GM12878 (cell line): ENCODE measurements at regions not wholly inside any gene's neighbourhood (a gene's known extent, or its start where the extent isn't known, plus 50 kb on each side); places are given as distances from the start of the nearest gene placed in this dataset.

ENCODE experiments used
- ATAC-seq: fragments of 200-7000 bp; cut with Tn5 transposase; 3 replicates; pipeline ENCODE4 v1.9.1; 2020; ENCODE audit warnings: mild to moderate bottlenecking, moderate library complexity
- BruUV-seq: library from RNA; stranded (reverse); fragments of 400-500 nt; replicated peaks from 2 replicates; lab custom pipeline; 2021; lab: Mats Ljungman, UMichigan
- CTCF ChIA-PET: fragments of 300-600 bp; sonication (Branson Sonifier 250); formaldehyde crosslinking; extraction: SDS; loops from one replicate; lab custom pipeline; 2021; ENCODE audit warnings: inconsistent platforms; lab: Yijun Ruan, JAX
- POLR2A ChIA-PET: fragments of 350-600 bp; formaldehyde crosslinking; extraction: SDS; loops from one replicate; lab custom pipeline; 2021; ENCODE audit warnings: inconsistent platforms; lab: Charles Lee
- RAD21 ChIA-PET: fragments of 300-600 bp; sonication (Branson Sonifier 250); formaldehyde crosslinking; loops from one replicate; lab custom pipeline; 2023; ENCODE audit warnings: antibody characterized with exemption; ENCODE audit not compliant: unreplicated experiment; lab: Charles Lee
- SMC1A ChIA-PET: fragments of 300-600 bp; sonication (Branson Sonifier 250); formaldehyde crosslinking; loops from one replicate; lab custom pipeline; 2023; ENCODE audit not compliant: unreplicated experiment, uncharacterized antibody; lab: Charles Lee
- DNase-seq: peaks from one replicate; pipeline ENCODE4 v3.0.0-alpha.2; 2011; ENCODE audit warnings: low read depth, low spot score
- FAIRE-seq: peaks from 3 replicates; lab custom pipeline; 2011; peaks lifted over from hg19 to GRCh38; lab: Jason Lieb, UNC
- H2AFZ ChIP-seq: 2 replicates; pipeline ENCODE4 v1.6.0; 2011; ENCODE audit warnings: low read depth, low read length, control low read depth; ENCODE audit not compliant: control insufficient read depth
- H3K27ac ChIP-seq: 2 replicates; pipeline ENCODE4 v1.5.1; 2011; ENCODE audit warnings: control low read depth; ENCODE audit not compliant: control insufficient read depth, insufficient read depth
- H3K27me3 ChIP-seq, 2 experiments: replicated peaks in 1 of 2; 2 replicates each; pipeline versions ENCODE4 v1.6.0 to v1.6.1; 2011; ENCODE audit warnings: low read length in 1 of 2; ENCODE audit not compliant: control insufficient read depth in 2 of 2, insufficient read depth in 2 of 2
- H3K36me3 ChIP-seq, 2 experiments: 2 replicates each; pipeline ENCODE4 v1.5.1; 2011; ENCODE audit warnings: low read length in 1 of 2; ENCODE audit not compliant: control insufficient read depth in 2 of 2, insufficient read depth in 2 of 2
- H3K4me1 ChIP-seq: 2 replicates; pipeline ENCODE4 v1.6.1; 2011; ENCODE audit warnings: mild to moderate bottlenecking, low read length, moderate library complexity, mixed read lengths; ENCODE audit not compliant: control insufficient read depth, insufficient read depth
- H3K4me2 ChIP-seq: 2 replicates; pipeline ENCODE4 v1.6.0; 2011; ENCODE audit warnings: control low read depth; ENCODE audit not compliant: control insufficient read depth, insufficient read depth
- H3K4me3 ChIP-seq: fragments of 200-600 bp; sonication (generic); 2 replicates; pipeline ENCODE4 v1.5.1; 2016
- H3K79me2 ChIP-seq: 2 replicates; pipeline ENCODE4 v1.6.0; 2011; ENCODE audit warnings: low read length; ENCODE audit not compliant: control insufficient read depth, insufficient read depth
- H3K9ac ChIP-seq: 2 replicates; pipeline ENCODE4 v1.8.0; 2011; ENCODE audit warnings: low read length, control low read depth, mixed read lengths; ENCODE audit not compliant: control insufficient read depth, insufficient read depth
- H3K9me3 ChIP-seq: replicated peaks from 3 replicates; pipeline ENCODE4 v1.5.1; 2011; ENCODE audit warnings: mild to moderate bottlenecking, low read length; ENCODE audit not compliant: control insufficient read depth, insufficient read depth
- H4K20me1 ChIP-seq: 2 replicates; pipeline ENCODE4 v1.6.0; 2011; ENCODE audit not compliant: control insufficient read depth, insufficient read depth
- BACH1 ChIP-seq: fragments of 450-650 bp; IDR thresholded peaks from 2 replicates; pipeline ENCODE4 v1.6.1; 2017; ENCODE audit warnings: mild to moderate bottlenecking, borderline replicate concordance
- BCL11A ChIP-seq: IDR thresholded peaks from 2 replicates; pipeline ENCODE4 v1.6.1; 2011; ENCODE audit warnings: low read depth, low read length
- BHLHE40 ChIP-seq, 2 experiments: fragments of 450-650 bp in 1 of 2; IDR thresholded peaks; 2 replicates each; pipeline ENCODE4 v1.6.1; 2011 to 2017; ENCODE audit warnings: low read depth in 2 of 2, borderline replicate concordance in 1 of 2, improper control_type of control experiment in 1 of 2, low read length in 1 of 2, mild to moderate bottlenecking in 1 of 2
- IKZF2 ChIP-seq, 2 experiments: fragments of 450-650 bp; IDR thresholded peaks; 2 replicates each; pipeline ENCODE4 v1.6.1; 2017; ENCODE audit warnings: mild to moderate bottlenecking in 2 of 2, moderate library complexity in 2 of 2
- MEF2B ChIP-seq: fragments of 450-650 bp; IDR thresholded peaks from 2 replicates; pipeline ENCODE4 v1.6.1; 2018; ENCODE audit warnings: mild to moderate bottlenecking, moderate library complexity; ENCODE audit not compliant: partially characterized antibody, poor library complexity, severe bottlenecking
- MYC ChIP-seq: IDR thresholded peaks from 2 replicates; pipeline ENCODE4 v1.6.1; 2011; ENCODE audit warnings: mild to moderate bottlenecking, low read length, moderate library complexity, inconsistent platforms; ENCODE audit not compliant: insufficient read depth, insufficient replicate concordance, insufficient read length, severe bottlenecking
- NR2F1 ChIP-seq: fragments of 450-650 bp; conservative IDR thresholded peaks from 2 replicates; pipeline ENCODE4 v1.6.1; 2017; ENCODE audit warnings: mild to moderate bottlenecking
- POLR2AphosphoS5 ChIP-seq: IDR thresholded peaks from 2 replicates; pipeline ENCODE4 v1.6.1; 2011; ENCODE audit warnings: mild to moderate bottlenecking, low read length, inconsistent platforms
- SUPT20H ChIP-seq: IDR thresholded peaks from 2 replicates; pipeline ENCODE4 v1.6.1; 2011; ENCODE audit warnings: low read depth, mild to moderate bottlenecking, low read length, moderate library complexity, borderline replicate concordance; ENCODE audit not compliant: control insufficient read depth
- YBX1 ChIP-seq: fragments of 450-650 bp; IDR thresholded peaks from 2 replicates; pipeline ENCODE4 v1.6.1; 2016; ENCODE audit warnings: antibody characterized with exemption
- ZNF24 ChIP-seq: fragments of 450-650 bp; IDR thresholded peaks from 2 replicates; pipeline ENCODE4 v1.6.1; 2017; ENCODE audit warnings: antibody characterized with exemption, mild to moderate bottlenecking
- WGBS: methylation state at CpG from one replicate; pipeline ENCODE4 v1.1.6; 2016; ENCODE audit warnings: low lambda C conversion rate; ENCODE audit not compliant: insufficient replicate concordance, insufficient coverage; ENCODE audit errors: missing lambda C conversion rate; 5-methylcytosine and 5-hydroxymethylcytosine counted together
- in situ Hi-C: fragments of 300-500 bp; cut with MboI; formaldehyde crosslinking; loops from 9 replicates; pipeline ENCODE4 v1.14.3; 2018; ENCODE audit warnings: mixed read lengths
- intact Hi-C: fragments of 100-400 bp; cut with micrococcal nuclease; formaldehyde crosslinking; loops from one replicate; pipeline ENCODE4 v1.14.2; 2022; ENCODE audit not compliant: unreplicated experiment
- TF ChIP-seq, protein P1 (sequence below): IDR thresholded peaks from 2 replicates; pipeline ENCODE4 v1.6.1; 2012; ENCODE audit warnings: low read length, inconsistent platforms
- TF ChIP-seq, protein P2 (sequence below): fragments of 450-650 bp; IDR thresholded peaks from 2 replicates; pipeline ENCODE4 v1.6.1; 2014; ENCODE audit warnings: mild to moderate bottlenecking
- TF ChIP-seq, protein P3 (sequence below): fragments of 450-650 bp; formaldehyde crosslinking; IDR thresholded peaks from 2 replicates; pipeline ENCODE4 v1.4.0; 2020; ENCODE audit warnings: mild to moderate bottlenecking, moderate library complexity

DNA sequence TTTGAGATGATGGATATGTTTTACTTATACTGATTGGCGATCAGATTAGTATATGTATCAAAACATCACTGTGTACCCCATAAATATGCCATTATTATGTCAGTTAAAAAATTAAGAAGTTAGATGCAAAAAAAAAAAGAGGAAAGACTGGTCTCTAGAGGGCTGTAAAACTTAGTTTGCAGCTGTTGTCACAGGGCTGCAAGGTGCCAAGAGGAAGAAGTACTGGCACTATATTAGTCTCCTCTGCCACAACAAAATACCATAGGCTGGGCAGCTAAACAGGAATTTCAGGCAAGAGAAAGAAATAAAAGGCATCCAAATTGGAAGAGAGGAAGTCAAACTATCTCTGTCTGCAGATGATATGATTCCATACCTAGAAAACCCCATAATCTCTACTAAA is 177.8 kb upstream of the PLPP4 start:
- TF ChIP-seq, protein P1, sequence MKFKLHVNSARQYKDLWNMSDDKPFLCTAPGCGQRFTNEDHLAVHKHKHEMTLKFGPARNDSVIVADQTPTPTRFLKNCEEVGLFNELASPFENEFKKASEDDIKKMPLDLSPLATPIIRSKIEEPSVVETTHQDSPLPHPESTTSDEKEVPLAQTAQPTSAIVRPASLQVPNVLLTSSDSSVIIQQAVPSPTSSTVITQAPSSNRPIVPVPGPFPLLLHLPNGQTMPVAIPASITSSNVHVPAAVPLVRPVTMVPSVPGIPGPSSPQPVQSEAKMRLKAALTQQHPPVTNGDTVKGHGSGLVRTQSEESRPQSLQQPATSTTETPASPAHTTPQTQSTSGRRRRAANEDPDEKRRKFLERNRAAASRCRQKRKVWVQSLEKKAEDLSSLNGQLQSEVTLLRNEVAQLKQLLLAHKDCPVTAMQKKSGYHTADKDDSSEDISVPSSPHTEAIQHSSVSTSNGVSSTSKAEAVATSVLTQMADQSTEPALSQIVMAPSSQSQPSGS, result no peak
- TF ChIP-seq, protein P2, sequence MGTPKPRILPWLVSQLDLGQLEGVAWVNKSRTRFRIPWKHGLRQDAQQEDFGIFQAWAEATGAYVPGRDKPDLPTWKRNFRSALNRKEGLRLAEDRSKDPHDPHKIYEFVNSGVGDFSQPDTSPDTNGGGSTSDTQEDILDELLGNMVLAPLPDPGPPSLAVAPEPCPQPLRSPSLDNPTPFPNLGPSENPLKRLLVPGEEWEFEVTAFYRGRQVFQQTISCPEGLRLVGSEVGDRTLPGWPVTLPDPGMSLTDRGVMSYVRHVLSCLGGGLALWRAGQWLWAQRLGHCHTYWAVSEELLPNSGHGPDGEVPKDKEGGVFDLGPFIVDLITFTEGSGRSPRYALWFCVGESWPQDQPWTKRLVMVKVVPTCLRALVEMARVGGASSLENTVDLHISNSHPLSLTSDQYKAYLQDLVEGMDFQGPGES, result no peak
- TF ChIP-seq MYC, result no peak
- no peak for TF ChIP-seq BHLHE40 (IDR thresholded peaks at IDR 0.05; ENCODE audit: borderline replicate concordance in 1 of 2, low read depth in 2 of 2, low read length in 1 of 2)
- no peak for TF ChIP-seq BACH1
- no peak for TF ChIP-seq IKZF2 (IDR thresholded peaks at IDR 0.05)
- TF ChIP-seq BCL11A, result no peak
- no peak for TF ChIP-seq YBX1
- no peak for TF ChIP-seq MEF2B
- no peak for TF ChIP-seq POLR2AphosphoS5
- no peak for TF ChIP-seq ZNF24
- no peak for TF ChIP-seq SUPT20H
- TF ChIP-seq, protein P3, sequence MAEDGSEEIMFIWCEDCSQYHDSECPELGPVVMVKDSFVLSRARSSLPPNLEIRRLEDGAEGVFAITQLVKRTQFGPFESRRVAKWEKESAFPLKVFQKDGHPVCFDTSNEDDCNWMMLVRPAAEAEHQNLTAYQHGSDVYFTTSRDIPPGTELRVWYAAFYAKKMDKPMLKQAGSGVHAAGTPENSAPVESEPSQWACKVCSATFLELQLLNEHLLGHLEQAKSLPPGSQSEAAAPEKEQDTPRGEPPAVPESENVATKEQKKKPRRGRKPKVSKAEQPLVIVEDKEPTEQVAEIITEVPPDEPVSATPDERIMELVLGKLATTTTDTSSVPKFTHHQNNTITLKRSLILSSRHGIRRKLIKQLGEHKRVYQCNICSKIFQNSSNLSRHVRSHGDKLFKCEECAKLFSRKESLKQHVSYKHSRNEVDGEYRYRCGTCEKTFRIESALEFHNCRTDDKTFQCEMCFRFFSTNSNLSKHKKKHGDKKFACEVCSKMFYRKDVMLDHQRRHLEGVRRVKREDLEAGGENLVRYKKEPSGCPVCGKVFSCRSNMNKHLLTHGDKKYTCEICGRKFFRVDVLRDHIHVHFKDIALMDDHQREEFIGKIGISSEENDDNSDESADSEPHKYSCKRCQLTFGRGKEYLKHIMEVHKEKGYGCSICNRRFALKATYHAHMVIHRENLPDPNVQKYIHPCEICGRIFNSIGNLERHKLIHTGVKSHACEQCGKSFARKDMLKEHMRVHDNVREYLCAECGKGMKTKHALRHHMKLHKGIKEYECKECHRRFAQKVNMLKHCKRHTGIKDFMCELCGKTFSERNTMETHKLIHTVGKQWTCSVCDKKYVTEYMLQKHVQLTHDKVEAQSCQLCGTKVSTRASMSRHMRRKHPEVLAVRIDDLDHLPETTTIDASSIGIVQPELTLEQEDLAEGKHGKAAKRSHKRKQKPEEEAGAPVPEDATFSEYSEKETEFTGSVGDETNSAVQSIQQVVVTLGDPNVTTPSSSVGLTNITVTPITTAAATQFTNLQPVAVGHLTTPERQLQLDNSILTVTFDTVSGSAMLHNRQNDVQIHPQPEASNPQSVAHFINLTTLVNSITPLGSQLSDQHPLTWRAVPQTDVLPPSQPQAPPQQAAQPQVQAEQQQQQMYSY (CRISPR knock-in tag), result no peak
- no peak for TF ChIP-seq NR2F1
- H3K27ac ChIP-seq, result no peak overlapping the region
- BruUV-seq, result no TSS peak
- no peaks in the 10 kb centered on the region for H3K36me3 ChIP-seq
- CTCF ChIA-PET, result interaction anchor here (1.2 kb wide), 1 partner anchor 58 kb away, joined by 3 read pairs; no protein-coding TSS in a partner anchor
- no peaks in the 10 kb centered on the region for H4K20me1 ChIP-seq
- H3K9me3 ChIP-seq, result no peaks in the 10 kb centered on the region
- intact Hi-C loops (no loop called here), in situ Hi-C loops (no loop called here)
- RAD21 ChIA-PET, result no interaction called here
- no peak for FAIRE-seq
- POLR2A ChIA-PET, result no interaction called here
- no peaks in the 10 kb centered on the region for H3K4me1 ChIP-seq
- H3K79me2 ChIP-seq, result no peaks in the 10 kb centered on the region
- no peak for ATAC-seq
- H3K4me3 ChIP-seq, result no peak overlapping the region
- H2AFZ ChIP-seq, result no peak overlapping the region
- DNase-seq, result no peak
- no peak overlapping the region for H3K4me2 ChIP-seq
- 50% methylated on average over 1 of the region's 1 CpG for WGBS
- H3K27me3 ChIP-seq, result no peaks in the 10 kb centered on the region
- no peak overlapping the region for H3K9ac ChIP-seq
- SMC1A ChIA-PET, result interaction anchor here (1.4 kb wide), 1 partner anchor 10 kb away, joined by 6 read pairs; no protein-coding TSS in a partner anchor
